H1 (cell line): ENCODE measurements at regions not wholly inside any gene's neighbourhood (a gene's known extent, or its start where the extent isn't known, plus 50 kb on each side); places are given as distances from the start of the nearest gene placed in this dataset.

ENCODE experiments used
- RAD21 ChIP-seq, 2 experiments: IDR thresholded peaks in 1 of 2; conservative IDR thresholded peaks in 1 of 2; 2 replicates each; pipeline ENCODE4 v1.6.1; 2011; ENCODE audit warnings: low read depth in 2 of 2, low read length in 2 of 2, improper control_type of control experiment in 1 of 2, inconsistent platforms in 1 of 2, mild to moderate bottlenecking in 1 of 2, moderate library complexity in 1 of 2
- TF ChIP-seq, protein P1 (sequence below): IDR thresholded peaks from 2 replicates; pipeline ENCODE4 v1.6.1; 2012; ENCODE audit warnings: low read length, inconsistent platforms

DNA sequence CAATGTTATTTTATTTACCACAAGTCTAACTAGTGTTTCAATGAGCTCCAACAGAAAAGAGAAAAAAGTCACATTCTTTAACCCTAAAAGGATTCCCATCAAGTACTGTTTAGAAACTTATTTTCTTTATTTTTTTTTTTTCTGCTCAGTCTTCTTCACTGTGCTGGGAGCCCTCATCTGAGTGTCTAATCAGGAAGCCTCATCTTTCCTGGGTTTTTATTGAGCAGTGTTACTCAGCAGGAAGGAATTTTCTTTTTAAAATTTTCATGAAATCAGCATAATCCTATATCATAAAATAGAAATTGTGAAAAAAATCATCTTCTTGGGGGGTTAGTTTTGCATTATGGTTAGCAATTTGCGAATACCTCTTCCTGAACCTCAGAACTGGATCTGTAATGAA, 453.8 kb downstream of the CDH2 start:
- TF ChIP-seq, protein P1, sequence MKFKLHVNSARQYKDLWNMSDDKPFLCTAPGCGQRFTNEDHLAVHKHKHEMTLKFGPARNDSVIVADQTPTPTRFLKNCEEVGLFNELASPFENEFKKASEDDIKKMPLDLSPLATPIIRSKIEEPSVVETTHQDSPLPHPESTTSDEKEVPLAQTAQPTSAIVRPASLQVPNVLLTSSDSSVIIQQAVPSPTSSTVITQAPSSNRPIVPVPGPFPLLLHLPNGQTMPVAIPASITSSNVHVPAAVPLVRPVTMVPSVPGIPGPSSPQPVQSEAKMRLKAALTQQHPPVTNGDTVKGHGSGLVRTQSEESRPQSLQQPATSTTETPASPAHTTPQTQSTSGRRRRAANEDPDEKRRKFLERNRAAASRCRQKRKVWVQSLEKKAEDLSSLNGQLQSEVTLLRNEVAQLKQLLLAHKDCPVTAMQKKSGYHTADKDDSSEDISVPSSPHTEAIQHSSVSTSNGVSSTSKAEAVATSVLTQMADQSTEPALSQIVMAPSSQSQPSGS, result no peak
- no peak for TF ChIP-seq RAD21 (IDR thresholded peaks at IDR 0.05 in 1 of 2, conservative IDR thresholded peaks at IDR 0.05 in 1 of 2; ENCODE audit: low read depth in 2 of 2, low read length in 2 of 2)
